SIG-M5 treated with dmso at 0.1 percent for 504 hours (cell line): ENCODE measurements at regions not wholly inside any gene's neighbourhood (a gene's known extent, or its start where the extent isn't known, plus 50 kb on each side); places are given as distances from the start of the nearest gene placed in this dataset.

Experiments used
- DNase-seq: peaks from one replicate; lab custom pipeline; 2025; ENCODE audit not compliant: unreplicated experiment; lab: John Stamatoyannopoulos, UW

GRCh38 chr2:48854681-48855080 lies 99.2 kb upstream of the LHCGR start:
- DNase-seq = no peak

DNA sequence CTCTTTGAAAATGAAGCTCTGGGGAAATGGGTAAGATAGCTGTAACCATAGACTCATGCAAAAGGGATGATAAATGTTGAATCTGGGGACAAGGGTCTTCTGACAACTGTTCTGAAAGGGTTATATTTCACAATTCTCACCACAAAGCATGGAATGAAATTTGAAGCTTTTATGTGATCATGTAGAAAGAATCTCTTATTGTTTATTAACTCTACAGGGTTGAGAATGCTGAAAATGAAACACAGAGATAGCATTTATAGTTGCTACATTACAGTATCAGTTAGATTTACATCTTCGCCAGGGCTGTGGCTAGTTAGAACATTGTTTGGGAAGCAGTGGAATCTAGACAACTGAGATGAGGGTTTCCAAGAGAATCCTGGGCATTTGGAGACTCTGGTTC lies 97.4 kb upstream of the LHCGR start:
- DNase-seq = no peak

GRCh38 chr2:48851161-48851560 lies 95.6 kb upstream of the LHCGR start:
- no peak for DNase-seq

GRCh38 chr2:48849770-48850169 lies 94.2 kb upstream of the LHCGR start:
- no peak for DNase-seq

- DNase-seq = no peak
Measured at GRCh38 chr2:48845684-48846083, 90.2 kb upstream of the LHCGR start.

DNA sequence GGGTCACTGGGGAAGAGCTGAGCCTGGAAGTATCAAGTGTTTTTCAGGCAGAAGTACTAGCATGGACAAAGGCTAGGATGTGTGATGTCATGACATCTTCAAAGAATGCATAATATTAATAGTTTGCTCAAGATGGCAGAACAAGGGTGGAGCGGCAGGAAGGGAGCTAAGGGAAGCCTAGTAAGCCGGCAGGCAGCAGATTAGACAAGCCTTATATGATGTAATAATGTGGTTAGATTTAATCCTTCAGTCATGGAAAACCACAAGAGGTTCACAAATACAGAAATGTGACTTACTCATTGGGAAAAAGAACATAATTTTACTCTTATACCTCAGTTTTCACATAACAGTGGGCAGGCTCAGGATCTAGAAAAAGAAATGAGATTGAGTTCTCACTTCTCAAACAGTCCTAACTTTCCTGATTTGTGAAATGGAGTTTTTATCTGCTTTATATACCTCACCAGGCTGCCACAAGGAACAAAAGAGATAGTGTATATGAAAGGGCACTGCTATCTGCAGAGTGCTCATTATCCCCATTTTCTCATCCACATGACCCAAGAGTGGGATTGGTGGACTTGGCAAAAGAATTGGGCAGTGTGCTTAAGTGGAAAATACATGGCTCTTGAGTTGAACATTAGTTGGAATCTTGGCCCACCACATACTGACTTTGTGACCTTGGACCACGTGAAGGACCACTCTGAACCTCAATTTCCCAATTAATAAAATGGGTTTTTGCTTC lies 89.1 kb upstream of the LHCGR start:
- DNase-seq = no peak

DNA sequence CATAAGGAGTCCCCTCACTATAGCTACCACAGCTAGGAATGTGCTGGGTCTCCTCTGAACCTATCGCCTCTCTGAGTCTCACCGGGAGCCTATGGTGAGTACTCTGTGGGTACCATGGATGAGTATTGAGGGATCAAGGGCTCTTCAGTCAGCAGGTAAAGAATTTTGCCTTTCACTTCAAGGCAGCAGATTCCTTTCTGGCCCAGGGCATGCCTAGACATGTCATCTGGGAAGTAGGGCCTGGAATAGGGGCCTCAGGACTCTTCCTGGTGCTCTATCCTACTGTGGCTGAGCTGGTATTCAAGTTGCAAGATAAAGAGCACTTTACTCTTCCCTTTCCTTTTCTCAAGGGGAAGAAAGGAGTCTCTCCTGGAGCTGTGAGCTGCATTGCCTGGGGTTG lies 85.6 kb upstream of the LHCGR start:
- no peak for DNase-seq

- no peak for DNase-seq
Measured at GRCh38 chr2:48838029-48838428, 82.5 kb upstream of the LHCGR start.

DNA sequence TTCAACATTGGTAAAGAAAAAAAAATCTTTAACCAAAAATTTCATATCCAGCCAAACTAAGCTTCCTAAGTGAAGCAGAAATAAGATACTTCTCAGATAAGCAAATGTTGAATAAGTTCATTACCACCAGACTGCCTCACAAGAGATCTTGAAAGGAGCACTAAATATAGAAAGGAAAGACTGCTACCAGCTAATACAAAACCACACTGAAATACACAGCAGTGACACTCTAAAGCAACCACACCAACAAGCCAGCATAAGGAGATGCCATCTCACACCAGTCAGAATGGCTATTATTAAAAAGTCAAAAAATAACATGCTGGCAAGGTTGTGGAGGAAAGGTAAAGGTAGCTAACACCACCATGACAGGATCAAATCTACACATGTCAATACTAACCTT lies 74.0 kb upstream of the LHCGR start:
- no peak for DNase-seq

DNA sequence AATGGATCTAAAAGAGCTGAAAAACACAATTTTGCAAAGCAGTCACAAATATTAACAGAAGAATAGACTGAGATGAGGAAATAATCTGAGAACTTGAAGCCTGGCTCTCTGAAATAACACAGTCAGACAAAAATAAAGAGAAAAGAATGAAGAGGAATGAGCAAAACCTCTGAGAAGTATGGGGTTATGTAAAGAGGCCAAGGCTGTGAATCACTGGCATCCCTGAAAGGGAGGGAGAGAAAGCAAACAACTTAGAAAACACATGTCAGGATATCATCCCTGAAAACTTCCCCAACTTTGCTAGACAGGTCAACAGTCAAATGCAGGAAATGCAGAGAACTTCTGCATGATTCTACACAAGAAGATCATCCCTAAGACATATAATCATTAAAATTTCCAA lies 73.5 kb upstream of the LHCGR start:
- DNase-seq = no peak

DNA sequence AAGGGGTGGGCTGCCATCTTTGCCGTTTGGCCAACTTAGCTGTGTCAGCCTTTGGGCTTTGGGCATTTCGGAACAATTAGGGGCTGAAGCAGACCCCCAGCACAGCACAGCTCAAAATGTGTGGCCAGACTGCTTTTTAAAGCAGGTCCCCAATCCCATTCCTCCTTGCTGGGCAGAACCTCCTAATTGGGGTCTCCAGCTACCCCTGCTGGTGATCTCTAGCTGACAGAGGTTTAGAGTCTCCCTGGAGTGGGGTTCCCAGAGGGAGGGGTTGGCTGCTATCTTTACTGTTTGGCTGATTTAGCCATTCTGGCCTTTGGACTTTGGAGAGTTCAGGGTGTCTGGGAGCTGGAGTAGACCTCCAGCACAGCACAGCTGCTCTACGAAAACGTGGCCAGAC lies 71.5 kb upstream of the LHCGR start:
- DNase-seq = no peak

- DNase-seq = no peak
Measured at GRCh38 chr2:48824116-48824515, 68.6 kb upstream of the LHCGR start.

- no peak for DNase-seq
Measured at GRCh38 chr2:48819206-48819735, 63.7 kb upstream of the LHCGR start.

DNA sequence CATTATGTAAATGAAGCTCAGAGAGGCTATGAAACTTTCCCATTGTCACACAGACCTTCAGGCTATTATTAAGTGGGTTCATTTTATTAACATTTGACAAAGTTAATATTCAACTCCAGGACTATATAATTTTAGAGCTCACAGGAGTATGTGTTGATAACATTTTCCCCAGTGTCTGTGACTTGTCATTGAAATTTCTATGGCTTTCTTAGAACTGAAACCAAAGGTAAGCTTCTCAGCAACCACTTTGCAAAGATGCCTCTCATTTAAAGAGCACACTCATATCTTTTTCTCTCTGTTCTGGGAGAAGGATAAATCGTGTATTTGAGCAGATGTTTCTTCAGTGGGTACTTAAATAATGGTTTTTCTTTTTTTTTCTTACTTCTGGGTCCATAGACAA lies 61.8 kb upstream of the LHCGR start:
- DNase-seq = no peak

DNA sequence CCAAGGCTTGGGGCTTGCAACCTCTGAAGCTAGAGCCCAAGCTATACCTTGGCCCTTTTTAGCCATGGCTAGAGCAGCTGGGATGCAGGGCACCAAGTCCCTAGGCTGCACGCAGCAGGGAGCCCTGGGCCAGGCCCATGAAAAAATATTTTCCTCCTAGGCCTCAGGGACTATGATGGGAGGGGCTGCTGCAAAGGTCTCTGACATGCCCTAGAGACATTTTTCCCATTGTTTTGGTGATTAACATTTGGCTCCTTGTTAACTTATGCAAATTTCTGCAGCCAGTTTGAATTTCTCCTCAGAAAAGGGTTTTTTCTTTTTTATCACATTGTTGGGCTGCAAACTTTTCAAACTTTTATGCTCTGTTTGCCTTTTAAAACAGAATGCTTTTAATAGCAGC lies 56.9 kb upstream of the LHCGR start:
- no peak for DNase-seq

- DNase-seq = no peak
Measured at GRCh38 chr2:48808311-48808710, 52.8 kb upstream of the LHCGR start.
